K562 (cell line): ENCODE measurements at regions not wholly inside any gene's neighbourhood (a gene's known extent, or its start where the extent isn't known, plus 50 kb on each side); places are given as distances from the start of the nearest gene placed in this dataset.

Experiments
- ATAC-seq: fragments of 200-7000 bp; cut with Tn5 transposase; 3 replicates; pipeline ENCODE4 v1.9.1; 2020; ENCODE audit warnings: moderate library complexity
- BruUV-seq: library from RNA; stranded (reverse); fragments of 400-500 nt; replicated peaks from 2 replicates; lab custom pipeline; 2021; lab: Mats Ljungman, UMichigan
- CTCF ChIA-PET: fragments of 300-600 bp; formaldehyde crosslinking; extraction: SDS; loops from one replicate; lab custom pipeline; 2021; ENCODE audit warnings: low intra/inter-chr PET ratio; lab: Yijun Ruan, JAX
- POLR2A ChIA-PET: fragments of 300-600, 350-650 bp; sonication (Branson Sonifier 250); formaldehyde crosslinking; extraction: SDS; loops from one replicate; lab custom pipeline; 2021; ENCODE audit warnings: antibody characterized with exemption, inconsistent platforms; lab: Yijun Ruan, JAX
- DNase-seq, 4 experiments: peaks; one replicate each; pipeline versions ENCODE4 v3.0.0 to v3.0.0-alpha.2; 2011 to 2018; ENCODE audit warnings: low spot score in 3 of 4, mixed read lengths in 3 of 4; ENCODE audit errors: extremely low read depth in 1 of 4
- FAIRE-seq: peaks from 2 replicates; lab custom pipeline; 2011; peaks lifted over from hg19 to GRCh38; lab: Jason Lieb, UNC
- H2AFZ ChIP-seq: 2 replicates; pipeline ENCODE4 v1.6.0; 2011; ENCODE audit warnings: low read depth, low read length, control low read depth, inconsistent platforms
- H3K27ac ChIP-seq: fragments of 200-600 bp; 3 replicates; pipeline ENCODE4 v1.8.0; 2011; ENCODE audit warnings: low read depth, mild to moderate bottlenecking, control low read depth, inconsistent platforms, low read length, moderate library complexity, mixed read lengths; ENCODE audit errors: extremely low read depth
- H3K27me3 ChIP-seq, 2 experiments: fragments of 300-600 bp in 1 of 2; 2 replicates in 1 of 2; 3 replicates in 1 of 2; pipeline versions ENCODE4 v1.6.0 to v1.8.0; 2011; ENCODE audit warnings: inconsistent platforms in 2 of 2, low read length in 2 of 2, mild to moderate bottlenecking in 1 of 2, mixed read lengths in 1 of 2, moderate library complexity in 1 of 2; ENCODE audit not compliant: control insufficient read depth in 2 of 2, insufficient read depth in 2 of 2
- H3K36me3 ChIP-seq: fragments of 300-600 bp; 3 replicates; pipeline ENCODE4 v1.8.0; 2011; ENCODE audit warnings: mild to moderate bottlenecking, low read length, inconsistent platforms; ENCODE audit not compliant: control insufficient read depth, insufficient read depth
- H3K4me1 ChIP-seq, 2 experiments: fragments of 200-600 bp in 1 of 2; replicated peaks in 1 of 2; 2 replicates in 1 of 2; 3 replicates in 1 of 2; pipeline versions ENCODE4 v1.5.1 to v1.8.0; 2011; ENCODE audit warnings: inconsistent platforms in 2 of 2, low read length in 2 of 2, mild to moderate bottlenecking in 1 of 2, mixed read lengths in 1 of 2, moderate library complexity in 1 of 2; ENCODE audit not compliant: control insufficient read depth in 2 of 2, insufficient read depth in 2 of 2
- H3K4me2 ChIP-seq: 2 replicates; pipeline ENCODE4 v1.6.1; 2011; ENCODE audit warnings: low read length, control low read depth, inconsistent platforms, mixed read lengths; ENCODE audit not compliant: insufficient read depth
- H3K4me3 ChIP-seq: fragments of 200-600 bp; sonication (generic), shearing (Covaris generic); 2 replicates; pipeline ENCODE4 v1.5.1; 2016; ENCODE audit warnings: control low read depth, inconsistent platforms
- H3K79me2 ChIP-seq: fragments of 200-600 bp; 3 replicates; pipeline ENCODE4 v1.8.0; 2011; ENCODE audit warnings: low read length, inconsistent platforms; ENCODE audit not compliant: control insufficient read depth, insufficient read depth
- H3K9ac ChIP-seq, 2 experiments: 2 replicates each; pipeline versions ENCODE4 v1.6.0 to v1.6.1; 2011; ENCODE audit warnings: low read depth in 2 of 2, low read length in 2 of 2, control low read depth in 1 of 2, inconsistent platforms in 1 of 2, mild to moderate bottlenecking in 1 of 2, mixed read lengths in 1 of 2; ENCODE audit not compliant: insufficient read depth in 1 of 2
- H3K9me1 ChIP-seq: one replicate; pipeline ENCODE4 v1.6.0; 2011; ENCODE audit warnings: inconsistent platforms, mild to moderate bottlenecking, low read length, moderate library complexity; ENCODE audit not compliant: control insufficient read depth, insufficient read depth
- H3K9me3 ChIP-seq: replicated peaks from 2 replicates; pipeline ENCODE4 v1.5.1; 2011; ENCODE audit warnings: low read depth, low read length, inconsistent platforms; ENCODE audit not compliant: control insufficient read depth, insufficient read depth
- H4K20me1 ChIP-seq: replicated peaks from 2 replicates; pipeline ENCODE4 v1.6.1; 2011; ENCODE audit warnings: low read length, inconsistent platforms, mixed read lengths; ENCODE audit not compliant: control insufficient read depth, insufficient read depth
- ADNP ChIP-seq: fragments of 200-800 bp; sonication (Bioruptor generic); IDR thresholded peaks from 2 replicates; pipeline ENCODE4 v1.6.1; 2016; ENCODE audit warnings: missing genetic modification characterization, missing compliant biosample characterization
- GTF2F1 ChIP-seq: IDR thresholded peaks from 2 replicates; pipeline ENCODE4 v1.6.1; 2011; ENCODE audit warnings: low read depth, low read length, improper control_type of control experiment
- HDAC2 ChIP-seq: fragments of 450-650 bp; IDR thresholded peaks from 2 replicates; pipeline ENCODE4 v1.6.1; 2016; ENCODE audit warnings: mild to moderate bottlenecking
- HNRNPK ChIP-seq: fragments of 200-400 bp; formaldehyde crosslinking; IDR thresholded peaks from one replicate; pipeline ENCODE4 v1.6.1; 2018; ENCODE audit warnings: mild to moderate bottlenecking, low read depth, low read length; ENCODE audit not compliant: poor library complexity, severe bottlenecking
- HNRNPUL1 ChIP-seq: fragments of 200-400 bp; formaldehyde crosslinking; IDR thresholded peaks from 2 replicates; pipeline ENCODE4 v1.6.1; 2017; ENCODE audit warnings: low read length
- MTA1 ChIP-seq: fragments of 450-650 bp; IDR thresholded peaks from 2 replicates; pipeline ENCODE4 v1.6.1; 2017; ENCODE audit warnings: borderline replicate concordance
- POLR2A ChIP-seq: fragments of 450-650 bp; conservative IDR thresholded peaks from 2 replicates; pipeline ENCODE4 v1.6.1; 2016
- U2AF2 ChIP-seq: fragments of 200-400 bp; formaldehyde crosslinking; optimal IDR thresholded peaks from 2 replicates; pipeline ENCODE3; 2017; ENCODE audit warnings: low read depth, mild to moderate bottlenecking, low read length
- ZMIZ1 ChIP-seq, 2 experiments: fragments of 150-350 bp in 1 of 2; IDR thresholded peaks; 2 replicates each; pipeline ENCODE4 v1.6.1; 2012 to 2016; ENCODE audit warnings: low read depth in 2 of 2, low read length in 2 of 2, mild to moderate bottlenecking in 1 of 2, moderate library complexity in 1 of 2
- ZNF354B ChIP-seq: fragments of 250-450 bp; sonication (Bioruptor Pico); IDR thresholded peaks from 2 replicates; pipeline ENCODE4 v1.4.0; 2020
- ZNF512 ChIP-seq: IDR thresholded peaks from 2 replicates; pipeline ENCODE4 v1.6.1; 2016; ENCODE audit warnings: missing genetic modification characterization, missing compliant biosample characterization
- WGBS: fragments of 100-300 bp; shearing (Covaris generic); methylation state at CpG from one replicate; pipeline ENCODE4 v1.1.6; 2016; ENCODE audit warnings: low coverage, mixed read lengths; ENCODE audit not compliant: insufficient coverage; ENCODE audit errors: missing lambda C conversion rate; 5-methylcytosine and 5-hydroxymethylcytosine counted together
- in situ Hi-C: fragments of 300-500 bp; cut with MboI; formaldehyde crosslinking; loops from 4 replicates; pipeline ENCODE4 v1.15.0; 2018; ENCODE audit warnings: inconsistent platforms, mixed read lengths
- intact Hi-C: fragments of 100-400 bp; cut with micrococcal nuclease; formaldehyde crosslinking; loops from 2 replicates; pipeline ENCODE4 v1.14.2; 2022
- TF ChIP-seq, protein P1 (sequence below): fragments of 250-450 bp; sonication (Bioruptor Pico); IDR thresholded peaks from 2 replicates; pipeline ENCODE4 v1.9.0; 2021; ENCODE audit warnings: mild to moderate bottlenecking

DNA sequence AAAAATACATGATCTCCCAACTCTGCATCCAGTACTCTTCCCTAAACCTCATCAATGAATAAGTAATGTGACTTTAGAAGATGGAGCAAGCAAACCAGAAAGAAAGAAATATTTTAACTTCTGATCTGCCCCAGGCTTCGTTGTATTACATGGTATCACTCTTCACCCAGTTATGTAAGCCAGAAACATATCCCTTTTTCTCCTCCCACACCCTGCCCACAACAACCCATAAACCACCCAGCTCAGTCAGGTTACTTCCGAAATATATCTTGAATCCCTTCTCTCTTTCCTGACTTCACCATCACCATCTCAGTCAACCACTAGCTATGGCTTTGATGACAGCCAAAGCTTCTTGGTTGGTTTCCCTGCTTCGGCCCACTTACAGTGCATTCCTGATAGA, 295.8 kb upstream of the PARD3B start:
- H3K9me3 ChIP-seq, result no peaks in the 10 kb centered on the region
- no peak overlapping the region for H3K4me2 ChIP-seq
- H3K4me3 ChIP-seq, result no peak overlapping the region
- H4K20me1 ChIP-seq, result no peaks in the 10 kb centered on the region
- TF ChIP-seq HNRNPUL1 (no peak), ZNF512 (tag) (no peak), MTA1 (no peak), ADNP (tag) (no peak), HDAC2 (no peak)
- H3K9ac ChIP-seq, result no peak overlapping the region
- no peaks in the 10 kb centered on the region for H3K79me2 ChIP-seq
- POLR2A ChIA-PET, result no interaction called here
- intact Hi-C loops (no loop called here), in situ Hi-C loops (no loop called here)
- CTCF ChIA-PET, result no interaction called here
- ATAC-seq (no peak), FAIRE-seq (no peak), DNase-seq (no peak)
- H3K9me1 ChIP-seq, result no peaks in the 10 kb centered on the region
- no peak overlapping the region for H2AFZ ChIP-seq
- peaks cover 0 to 8% of the 10 kb centered on the region in 2 experiments; a peak in 1 of 5 replicates for H3K27me3 ChIP-seq
- H3K36me3 ChIP-seq, result no peaks in the 10 kb centered on the region
- no peak overlapping the region for H3K27ac ChIP-seq
- WGBS, result 0% methylated on average over 3 of the region's 3 CpGs
- no TSS peak for BruUV-seq
- H3K4me1 ChIP-seq, result no peaks in the 10 kb centered on the region

GRCh38 chr2:204250692-204251091, 294.6 kb upstream of the PARD3B start:
- Histone ChIP-seq H3K9ac (no peak overlapping the region), H3K79me2 (no peaks in the 10 kb centered on the region), H3K4me1 (no peaks in the 10 kb centered on the region), H3K4me3 (no peak overlapping the region), H2AFZ (no peak overlapping the region), H3K4me2 (no peak overlapping the region), H4K20me1 (no peaks in the 10 kb centered on the region), H3K27ac (no peak overlapping the region), H3K9me3 (no peaks in the 10 kb centered on the region), H3K9me1 (no peaks in the 10 kb centered on the region), H3K27me3 (peaks cover 0 to 8% of the 10 kb centered on the region in 2 experiments; a peak in 1 of 5 replicates), H3K36me3 (no peaks in the 10 kb centered on the region)
- no TSS peak for BruUV-seq
- WGBS, result 0% methylated on average over 2 of the region's 2 CpGs
- FAIRE-seq, result no peak
- CTCF ChIA-PET, result no interaction called here
- in situ Hi-C loops, result loop anchor here (25.0 kb wide), 1 partner anchor 1437 kb away; the partner anchor contains the start of gene NRP2
- DNase-seq, result no peak
- no peak for ATAC-seq
- intact Hi-C loops, result no loop called here
- TF ChIP-seq HNRNPK (no peak), POLR2A (no peak), ZNF354B (no peak), MTA1 (no peak), U2AF2 (no peak), ZMIZ1 (IDR thresholded peaks at IDR 0.05; ENCODE audit: low read depth in 2 of 2, low read length in 2 of 2) (no peak), GTF2F1 (no peak)
- TF ChIP-seq, protein P1, sequence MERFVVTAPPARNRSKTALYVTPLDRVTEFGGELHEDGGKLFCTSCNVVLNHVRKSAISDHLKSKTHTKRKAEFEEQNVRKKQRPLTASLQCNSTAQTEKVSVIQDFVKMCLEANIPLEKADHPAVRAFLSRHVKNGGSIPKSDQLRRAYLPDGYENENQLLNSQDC (CRISPR knock-in tag), result no peak
- POLR2A ChIA-PET, result interaction anchor here (0.8 kb wide), 1 partner anchor 1025 kb away, joined by 3 read pairs; no protein-coding TSS in a partner anchor
